ENCODE measurements at regions not wholly inside any gene's neighbourhood (a gene's known extent, or its start where the extent isn't known, plus 50 kb on each side); places are given as distances from the start of the nearest gene placed in this dataset.
"Not testable (repeated sequence)": the region's sequence is repeated elsewhere in the genome, so short reads cannot be mapped to it uniquely, and the experiment has no call there.

DNA sequence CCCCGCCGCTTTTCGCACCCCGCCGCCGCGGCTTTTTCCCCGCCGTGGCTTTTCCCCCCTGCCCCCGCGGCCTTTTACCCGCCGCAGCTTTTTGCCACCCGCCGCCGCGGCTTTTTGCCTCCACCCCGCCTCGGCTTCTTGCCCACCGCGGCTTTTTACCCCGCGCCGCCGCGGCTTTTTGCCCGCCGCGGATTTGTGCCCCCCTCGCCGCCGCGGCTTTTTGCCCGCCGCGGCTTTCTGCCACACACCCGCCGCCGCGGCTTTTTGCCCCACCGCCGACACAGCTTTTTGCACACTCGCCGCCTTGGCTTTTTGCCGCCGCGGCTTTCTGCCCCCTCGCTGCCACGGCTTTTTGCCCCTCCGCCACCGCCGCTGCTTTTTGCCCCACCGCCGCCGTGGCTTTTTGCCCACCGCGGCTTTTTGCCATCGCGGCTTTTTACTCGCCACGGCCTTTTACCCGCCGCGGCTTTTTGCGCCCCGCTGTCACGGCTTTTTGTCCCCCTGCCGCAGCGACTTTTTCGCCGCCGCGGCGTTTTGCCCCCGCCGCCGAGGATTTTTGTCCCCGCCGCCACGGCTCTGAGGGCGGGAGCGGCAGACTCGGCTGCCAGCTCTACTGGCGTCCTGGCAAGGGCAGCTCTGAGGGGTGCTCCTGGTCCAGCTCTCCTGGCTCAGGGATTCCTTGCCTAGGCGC lies 473.6 kb downstream of the FAM72C start:
- not testable (repeated sequence) for H2AFZ ChIP-seq (ENCODE audit: low read depth, low read length); H3K36me3 ChIP-seq (ENCODE audit: insufficient read depth, low read length); H3K4me3 ChIP-seq (ENCODE audit: low read length); H4K20me1 ChIP-seq (ENCODE audit: insufficient read depth); H3K9ac ChIP-seq (ENCODE audit: low read length); H3K27ac ChIP-seq (ENCODE audit: low read length); H3F3A ChIP-seq (ENCODE audit: insufficient read depth, low read length, poor library complexity, severe bottlenecking); H3K79me2 ChIP-seq (replicated peaks; ENCODE audit: insufficient read depth, low read length); H3K4me2 ChIP-seq (ENCODE audit: low read length); H3K27me3 ChIP-seq (ENCODE audit: insufficient read depth, low read depth, low read length); H3K9me3 ChIP-seq (ENCODE audit: low read length); H3K9me2 ChIP-seq (ENCODE audit: insufficient read depth, low read length)
- peak; percentile 57 for TF ChIP-seq EZH2 (IDR thresholded peaks at IDR 0.05; ENCODE audit: borderline replicate concordance, insufficient read depth, low read length, poor library complexity, severe bottlenecking)

- no peak overlapping the region for H3K27ac ChIP-seq (ENCODE audit: low read length)
- no peaks in the 10 kb centered on the region for H3K9me2 ChIP-seq (ENCODE audit: insufficient read depth, low read length)
- H3K4me3 ChIP-seq (ENCODE audit: low read length), result no peak overlapping the region
- no peaks in the 10 kb centered on the region for H3K79me2 ChIP-seq (replicated peaks; ENCODE audit: insufficient read depth, low read length)
- no peak for TF ChIP-seq RAD21 (conservative IDR thresholded peaks at IDR 0.05)
- no peak for TF ChIP-seq POLR2AphosphoS5 (IDR thresholded peaks at IDR 0.05)
- no peak for TF ChIP-seq MXI1 (conservative IDR thresholded peaks at IDR 0.05; ENCODE audit: poor library complexity, severe bottlenecking)
- TF ChIP-seq, protein P1, sequence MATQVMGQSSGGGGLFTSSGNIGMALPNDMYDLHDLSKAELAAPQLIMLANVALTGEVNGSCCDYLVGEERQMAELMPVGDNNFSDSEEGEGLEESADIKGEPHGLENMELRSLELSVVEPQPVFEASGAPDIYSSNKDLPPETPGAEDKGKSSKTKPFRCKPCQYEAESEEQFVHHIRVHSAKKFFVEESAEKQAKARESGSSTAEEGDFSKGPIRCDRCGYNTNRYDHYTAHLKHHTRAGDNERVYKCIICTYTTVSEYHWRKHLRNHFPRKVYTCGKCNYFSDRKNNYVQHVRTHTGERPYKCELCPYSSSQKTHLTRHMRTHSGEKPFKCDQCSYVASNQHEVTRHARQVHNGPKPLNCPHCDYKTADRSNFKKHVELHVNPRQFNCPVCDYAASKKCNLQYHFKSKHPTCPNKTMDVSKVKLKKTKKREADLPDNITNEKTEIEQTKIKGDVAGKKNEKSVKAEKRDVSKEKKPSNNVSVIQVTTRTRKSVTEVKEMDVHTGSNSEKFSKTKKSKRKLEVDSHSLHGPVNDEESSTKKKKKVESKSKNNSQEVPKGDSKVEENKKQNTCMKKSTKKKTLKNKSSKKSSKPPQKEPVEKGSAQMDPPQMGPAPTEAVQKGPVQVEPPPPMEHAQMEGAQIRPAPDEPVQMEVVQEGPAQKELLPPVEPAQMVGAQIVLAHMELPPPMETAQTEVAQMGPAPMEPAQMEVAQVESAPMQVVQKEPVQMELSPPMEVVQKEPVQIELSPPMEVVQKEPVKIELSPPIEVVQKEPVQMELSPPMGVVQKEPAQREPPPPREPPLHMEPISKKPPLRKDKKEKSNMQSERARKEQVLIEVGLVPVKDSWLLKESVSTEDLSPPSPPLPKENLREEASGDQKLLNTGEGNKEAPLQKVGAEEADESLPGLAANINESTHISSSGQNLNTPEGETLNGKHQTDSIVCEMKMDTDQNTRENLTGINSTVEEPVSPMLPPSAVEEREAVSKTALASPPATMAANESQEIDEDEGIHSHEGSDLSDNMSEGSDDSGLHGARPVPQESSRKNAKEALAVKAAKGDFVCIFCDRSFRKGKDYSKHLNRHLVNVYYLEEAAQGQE (IDR thresholded peaks at IDR 0.05; ENCODE audit: borderline replicate concordance), result no peak
- TF ChIP-seq EP300 (conservative IDR thresholded peaks at IDR 0.05; ENCODE audit: poor library complexity, severe bottlenecking), result no peak
- TF ChIP-seq SMC3 (conservative IDR thresholded peaks at IDR 0.05; ENCODE audit: poor library complexity), result no peak
- TF ChIP-seq CTCF (IDR thresholded peaks at IDR 0.05; ENCODE audit: poor library complexity, severe bottlenecking), result no peak
- TF ChIP-seq EZH2 (IDR thresholded peaks at IDR 0.05; ENCODE audit: borderline replicate concordance, insufficient read depth, low read length, poor library complexity, severe bottlenecking), result no peak
- TF ChIP-seq TAF1 (IDR thresholded peaks at IDR 0.05; ENCODE audit: low read depth), result no peak
- no peaks in the 10 kb centered on the region for H3K36me3 ChIP-seq (ENCODE audit: insufficient read depth, low read length)
- H2AFZ ChIP-seq (ENCODE audit: low read depth, low read length), result no peak overlapping the region
- H3K9ac ChIP-seq (ENCODE audit: low read length), result no peak overlapping the region
- H3K9me3 ChIP-seq (ENCODE audit: low read length), result no peaks in the 10 kb centered on the region
- H4K20me1 ChIP-seq (ENCODE audit: insufficient read depth), result no peaks in the 10 kb centered on the region
- H3K4me2 ChIP-seq (ENCODE audit: low read length), result no peak overlapping the region
- H3F3A ChIP-seq (ENCODE audit: insufficient read depth, low read length, poor library complexity, severe bottlenecking), result no peaks in the 10 kb centered on the region
- H3K27me3 ChIP-seq (ENCODE audit: insufficient read depth, low read depth, low read length), result no peaks in the 10 kb centered on the region
Measured at GRCh38 chr1:143497374-143497747, 474.4 kb downstream of the FAM72C start.

- H4K20me1 ChIP-seq (ENCODE audit: insufficient read depth); H2AFZ ChIP-seq (ENCODE audit: low read depth, low read length): not testable (repeated sequence)
Measured at GRCh38 chr1:143496526-143497373, 475.0 kb downstream of the FAM72C start.

More at GRCh38 chr1:143496526-143497373, 475.0 kb downstream of the FAM72C start:
- not testable (repeated sequence) for H3F3A ChIP-seq (ENCODE audit: insufficient read depth, low read length, poor library complexity, severe bottlenecking); H3K27ac ChIP-seq (ENCODE audit: low read length); H3K27me3 ChIP-seq (ENCODE audit: insufficient read depth, low read depth, low read length); H3K9me2 ChIP-seq (ENCODE audit: insufficient read depth, low read length); H3K4me3 ChIP-seq (ENCODE audit: low read length); H3K4me2 ChIP-seq (ENCODE audit: low read length); H3K9ac ChIP-seq (ENCODE audit: low read length); H3K9me3 ChIP-seq (ENCODE audit: low read length); H3K79me2 ChIP-seq (replicated peaks; ENCODE audit: insufficient read depth, low read length); H3K36me3 ChIP-seq (ENCODE audit: insufficient read depth, low read length)

Measured in neural cell (in vitro differentiated cells).